NCI-H82 treated with DMSO at 0.1 percent for 48 hours (cell line): ENCODE measurements at regions not wholly inside any gene's neighbourhood (a gene's known extent, or its start where the extent isn't known, plus 50 kb on each side); places are given as distances from the start of the nearest gene placed in this dataset.

Experiments
- DNase-seq: peaks from one replicate; lab custom pipeline; 2025; ENCODE audit not compliant: unreplicated experiment; lab: John Stamatoyannopoulos, UW

DNA sequence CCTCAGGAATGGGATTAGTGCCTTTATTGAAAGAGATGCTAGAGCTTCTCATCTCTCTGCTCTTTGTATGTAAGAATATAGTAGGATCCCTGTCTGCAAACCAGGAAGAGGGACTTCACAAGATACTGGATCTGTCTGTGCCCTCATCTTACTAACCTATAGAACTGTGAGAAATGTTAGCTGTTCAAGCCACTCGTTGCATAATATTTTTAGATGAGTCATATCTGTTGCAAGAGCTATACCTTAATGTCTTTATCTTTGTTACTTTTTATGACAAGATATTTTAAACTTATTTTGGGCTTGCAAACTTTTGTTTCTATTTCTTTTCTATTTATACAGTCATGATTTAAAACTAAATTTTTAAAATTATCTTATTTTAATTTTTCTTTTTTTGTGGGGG lies 1296.8 kb upstream of the CDH6 start:
- no peak for DNase-seq

DNA sequence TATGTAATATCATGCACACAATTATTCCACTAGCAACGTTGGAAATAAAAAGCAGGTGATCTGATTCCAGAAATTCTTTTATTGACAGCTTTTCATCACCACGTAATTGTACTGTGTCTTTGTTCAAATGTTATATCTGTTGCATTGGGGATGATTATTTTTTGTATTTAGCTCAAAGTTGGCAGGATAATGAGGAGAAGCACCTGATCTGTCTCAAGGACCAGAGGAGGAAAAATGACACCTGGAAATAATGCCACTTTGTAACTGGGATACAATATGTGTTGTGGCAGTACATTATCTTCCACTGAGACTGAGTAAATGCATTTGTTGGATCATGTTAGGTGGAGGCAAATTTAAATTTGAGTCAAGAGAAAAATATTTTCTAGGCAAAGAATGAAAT lies 1298.8 kb upstream of the CDH6 start:
- no peak for DNase-seq

DNA sequence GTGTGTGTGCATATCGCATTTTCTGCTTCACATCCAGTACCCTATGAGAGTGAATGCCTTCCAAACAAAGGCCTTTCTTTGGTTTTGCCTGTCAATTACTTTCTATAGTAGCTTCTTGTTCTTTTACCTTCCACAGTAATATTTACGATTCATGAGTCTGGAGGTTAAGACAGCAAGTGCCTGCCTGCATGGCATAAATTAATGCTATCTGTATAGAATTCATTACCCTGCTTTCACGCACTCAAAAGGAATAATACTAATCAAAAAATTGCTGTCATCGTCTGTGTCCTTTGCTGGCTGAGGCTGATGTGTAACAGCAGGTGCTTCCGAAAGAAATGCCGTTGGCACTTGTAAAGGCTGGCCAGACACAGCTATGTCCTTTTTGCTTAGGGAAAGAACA lies 1304.4 kb upstream of the CDH6 start:
- no peak for DNase-seq

DNA sequence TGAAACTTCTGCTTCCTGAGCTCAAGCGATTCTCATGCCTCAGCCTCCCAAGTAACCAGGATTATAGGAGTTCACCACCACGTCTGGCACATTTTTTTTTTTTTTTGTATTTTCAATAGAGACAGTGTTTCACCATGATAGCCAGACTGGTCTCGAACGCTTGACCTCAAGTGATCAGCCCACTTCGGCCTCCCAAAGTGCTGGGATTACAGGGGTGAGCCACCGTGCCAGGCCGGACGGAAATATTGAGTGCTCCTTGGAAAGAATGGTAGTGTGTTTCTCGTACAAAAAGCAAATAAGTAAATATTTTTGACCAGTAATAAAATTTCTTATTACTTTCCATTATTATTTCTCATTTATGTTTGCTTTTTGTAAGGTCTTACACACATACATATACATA lies 1307.9 kb upstream of the CDH6 start:
- no peak for DNase-seq

DNA sequence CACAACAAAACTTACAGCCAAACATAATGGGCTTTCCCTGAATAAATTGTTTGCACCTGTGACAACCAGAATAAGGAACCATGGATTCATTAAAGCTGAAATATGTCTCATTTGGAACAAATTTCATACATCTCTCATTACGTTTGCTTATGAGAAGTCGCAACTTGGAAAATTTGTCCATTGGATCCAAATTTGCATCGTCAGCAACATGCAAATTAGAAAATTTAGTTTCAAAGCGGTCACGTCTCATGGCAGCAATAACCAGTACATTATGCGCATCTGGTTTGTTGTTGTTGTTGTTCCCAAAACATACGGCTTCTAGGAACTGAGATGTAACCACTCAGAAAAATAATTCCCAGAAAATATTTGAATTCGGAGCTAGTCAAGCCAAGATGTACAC lies 1311.5 kb upstream of the CDH6 start:
- DNase-seq: no peak

DNA sequence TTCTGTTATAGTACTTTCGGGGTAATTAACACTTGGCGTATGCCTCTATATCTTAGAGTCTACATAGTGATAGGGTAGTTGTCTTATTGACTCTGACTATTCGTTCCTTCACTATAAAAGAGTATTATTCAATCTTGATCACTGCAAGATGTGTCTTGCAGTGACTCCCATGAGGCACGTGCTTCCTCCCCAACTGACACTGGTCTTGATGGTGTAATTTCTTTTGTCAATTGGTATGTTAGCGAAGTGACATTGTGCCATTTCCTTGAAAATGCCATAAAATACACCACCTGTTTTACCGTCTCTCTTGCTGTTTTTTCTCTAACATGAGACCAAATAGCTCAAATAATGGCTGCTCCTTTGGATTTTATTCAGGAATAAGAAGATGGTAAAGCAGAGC lies 1314.1 kb upstream of the CDH6 start:
- no peak for DNase-seq

DNA sequence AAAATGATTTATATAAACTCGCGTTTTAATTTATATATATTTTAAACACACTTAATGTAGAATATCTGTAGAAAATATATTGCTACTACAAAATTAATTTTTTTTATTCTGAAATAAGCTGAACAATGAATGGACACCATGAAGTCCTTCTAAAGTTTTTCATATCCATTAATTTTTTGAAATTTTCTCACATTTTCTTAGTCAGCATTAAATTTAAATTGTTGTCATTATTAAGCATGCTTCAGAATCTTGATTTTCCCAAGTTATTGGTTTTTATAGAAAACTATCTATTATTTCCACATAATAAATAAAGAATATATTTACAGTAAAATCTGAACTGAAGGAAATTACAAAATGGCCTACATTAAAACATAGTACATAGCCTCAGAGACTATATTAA lies 1314.9 kb upstream of the CDH6 start:
- no peak for DNase-seq

DNA sequence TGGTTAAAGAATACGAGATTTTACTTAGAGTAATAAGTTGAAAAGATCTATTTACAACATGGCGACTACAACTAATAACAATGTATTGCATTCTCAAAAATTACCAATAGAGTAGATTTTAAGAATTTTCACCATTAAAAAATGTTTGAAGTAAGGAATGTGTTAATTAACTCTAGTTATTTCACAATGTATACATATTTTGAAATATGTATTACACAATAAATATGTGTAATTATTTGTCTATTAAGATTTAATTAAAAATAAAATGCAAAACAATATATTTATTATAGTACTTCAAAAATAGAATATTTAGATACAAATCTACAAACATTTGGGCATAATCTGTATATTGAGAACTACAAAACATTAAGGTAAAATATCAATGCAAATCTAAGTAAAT lies 1326.3 kb upstream of the CDH6 start:
- DNase-seq: no peak

DNA sequence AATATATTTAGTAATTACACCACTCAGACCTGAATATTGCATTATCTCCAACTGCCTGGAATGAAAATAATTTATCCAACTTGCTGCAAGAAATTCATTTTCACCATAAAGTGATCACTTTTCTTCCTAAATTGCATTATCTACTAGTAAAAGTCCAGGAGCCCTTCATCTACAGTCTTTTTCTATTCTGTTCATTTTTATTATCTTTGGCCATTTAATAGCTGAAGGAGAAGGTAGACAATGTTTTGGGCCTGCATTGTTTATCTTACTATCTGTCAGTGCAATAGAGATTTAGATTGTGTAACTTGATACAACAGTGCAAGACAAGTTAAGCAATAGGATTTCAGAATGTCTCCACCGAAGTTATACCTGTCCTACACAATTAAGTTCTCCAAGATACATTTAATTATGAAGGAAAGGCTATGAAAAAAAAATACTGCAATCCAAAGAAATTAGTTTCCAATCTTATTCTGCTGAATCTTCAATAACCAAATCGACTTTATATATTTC lies 1339.7 kb upstream of the CDH6 start:
- DNase-seq: no peak

DNA sequence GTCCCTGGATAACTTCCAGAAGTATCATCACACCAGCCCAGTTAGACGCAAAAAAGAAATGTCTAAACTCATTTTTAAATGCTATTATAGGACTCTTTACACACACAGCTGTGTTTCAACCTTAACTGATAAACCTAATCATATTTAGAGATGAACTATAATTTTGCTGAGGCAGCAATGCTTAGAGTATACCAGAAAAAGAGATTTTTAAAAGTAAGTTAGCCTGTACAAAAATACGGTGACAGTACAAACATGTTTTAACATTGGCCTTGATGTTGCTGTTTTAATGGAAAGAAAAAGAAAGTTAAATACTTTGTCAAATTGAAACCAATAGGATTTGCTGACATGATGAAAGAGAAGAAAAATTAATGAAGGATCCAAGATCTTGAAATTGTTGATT lies 1341.2 kb upstream of the CDH6 start:
- DNase-seq: no peak

DNA sequence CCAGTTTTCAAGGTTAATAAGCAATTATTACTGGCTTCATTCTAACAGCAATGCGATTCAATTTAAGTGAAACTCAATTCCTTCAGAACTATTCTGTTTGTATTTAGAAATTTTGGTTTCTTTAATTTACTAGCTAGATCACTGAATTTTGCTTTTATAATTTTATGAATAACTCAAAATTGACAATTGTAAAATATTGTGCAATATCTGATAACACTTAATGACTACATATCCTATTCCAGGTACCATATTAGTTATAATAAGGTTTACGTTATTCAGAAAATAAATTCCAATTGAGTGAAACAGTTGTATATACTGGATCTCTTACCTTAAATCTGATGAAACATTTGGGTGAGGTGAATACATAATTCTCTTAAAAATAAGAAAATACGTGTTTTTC lies 1348.3 kb upstream of the CDH6 start:
- no peak for DNase-seq

DNA sequence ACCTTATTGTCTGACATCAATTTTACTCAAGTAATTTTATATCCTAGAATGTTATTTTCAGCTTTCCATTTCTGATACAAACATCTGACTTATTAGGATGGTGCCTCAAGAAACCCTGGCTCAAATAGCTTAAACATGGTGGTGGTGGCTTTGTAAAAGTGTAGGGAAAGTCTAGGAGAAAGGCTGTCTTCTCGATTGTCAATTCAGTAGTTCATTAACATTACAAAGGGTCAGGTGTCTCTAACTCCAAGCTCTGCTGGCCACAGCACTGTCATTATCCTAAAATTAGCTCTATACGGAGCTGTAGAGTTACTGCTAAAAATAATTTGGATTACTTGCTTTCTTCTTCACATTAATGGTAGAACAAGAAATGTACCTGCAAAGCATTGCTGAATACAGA lies 1360.1 kb upstream of the CDH6 start:
- DNase-seq: no peak

DNA sequence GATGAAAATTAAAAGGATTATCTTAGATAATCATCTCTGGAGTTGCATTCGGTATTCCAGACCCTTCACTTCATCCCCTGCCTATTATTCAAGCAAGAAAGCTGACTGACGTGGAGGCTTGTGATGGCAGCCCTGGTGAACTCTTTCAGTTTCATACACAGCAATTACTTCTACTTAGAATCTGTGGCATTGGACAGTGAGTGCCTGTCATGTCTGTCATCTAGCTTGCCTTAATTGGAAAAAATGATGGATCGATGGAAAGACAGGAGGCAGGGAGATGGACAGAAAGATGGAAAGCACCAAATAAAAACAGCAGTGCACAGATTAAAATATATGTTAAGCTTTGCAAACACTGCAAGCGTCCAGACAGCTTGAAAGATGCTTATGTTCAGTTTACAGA lies 1371.0 kb upstream of the CDH6 start:
- no peak for DNase-seq

DNA sequence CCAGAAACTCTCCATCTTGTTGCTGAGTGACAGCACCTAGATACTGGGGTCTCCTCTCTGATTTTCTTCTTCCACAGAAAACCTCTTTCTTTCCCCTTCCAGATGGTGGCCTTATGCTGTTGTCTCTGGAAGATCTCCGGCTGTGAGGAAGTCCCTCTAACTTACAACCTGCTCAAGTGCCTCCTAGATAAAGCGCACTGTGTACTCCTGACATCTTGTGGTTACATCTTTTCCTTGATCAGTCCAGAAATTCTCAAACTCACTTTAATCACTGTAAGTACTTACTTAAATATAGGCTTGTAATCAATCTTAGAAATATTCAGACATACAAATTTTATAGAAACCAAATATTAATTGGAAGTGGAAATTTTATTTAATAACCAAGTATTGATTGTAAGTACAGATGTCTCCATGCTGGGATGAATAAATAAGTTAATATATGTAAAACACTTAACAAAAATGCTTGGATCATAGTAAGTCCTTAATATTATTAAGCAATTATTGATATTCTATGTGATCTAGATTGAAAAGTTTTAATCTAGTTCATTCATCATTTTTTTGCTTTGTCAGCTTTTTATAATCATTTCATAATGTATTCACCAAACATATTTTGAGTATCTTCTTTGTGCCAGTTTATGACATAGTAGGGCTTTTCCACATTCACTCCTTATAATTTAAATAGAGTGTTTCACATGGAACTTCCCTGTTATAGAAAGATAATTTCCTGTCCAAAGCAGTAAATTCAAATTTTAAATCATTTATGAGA lies 1381.4 kb upstream of the CDH6 start:
- no peak for DNase-seq

DNA sequence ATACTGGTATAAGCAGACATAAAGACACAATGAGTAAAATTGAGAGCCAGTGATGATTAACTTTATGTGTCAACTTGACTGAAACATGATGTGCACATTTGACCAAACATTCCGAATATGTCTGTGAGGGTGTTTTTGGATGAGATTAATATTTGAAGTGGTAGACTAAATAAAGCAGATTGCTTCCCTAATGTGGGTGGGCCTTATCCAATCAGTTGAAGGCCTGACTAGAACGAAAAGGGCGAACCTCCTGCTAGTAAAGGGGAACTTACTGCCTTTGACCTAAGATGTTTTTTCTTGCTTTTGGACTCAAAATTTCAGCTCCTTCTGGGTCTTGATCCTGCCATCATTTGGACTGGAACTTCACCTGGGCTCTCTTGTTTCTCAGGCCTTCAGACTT lies 1387.7 kb upstream of the CDH6 start:
- DNase-seq: no peak

DNA sequence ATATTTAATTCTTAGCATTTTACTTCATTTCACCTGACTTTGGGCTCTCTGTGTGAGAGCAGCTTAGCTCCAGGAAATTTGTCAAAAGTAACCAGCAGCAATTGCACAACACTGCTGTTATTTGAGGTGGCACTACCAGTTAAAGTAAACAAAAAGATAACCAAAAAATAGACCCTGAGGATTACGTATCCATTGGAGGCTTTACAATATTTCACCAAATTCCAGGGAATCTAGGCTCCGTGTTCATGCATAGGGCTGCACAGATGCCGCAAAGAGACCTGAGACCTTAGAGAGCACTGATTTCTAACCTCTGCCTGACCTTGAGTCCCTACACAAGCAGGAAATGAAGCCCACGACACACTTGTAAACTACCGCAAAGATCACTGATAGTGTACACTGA lies 1392.7 kb upstream of the CDH6 start:
- DNase-seq: no peak

DNA sequence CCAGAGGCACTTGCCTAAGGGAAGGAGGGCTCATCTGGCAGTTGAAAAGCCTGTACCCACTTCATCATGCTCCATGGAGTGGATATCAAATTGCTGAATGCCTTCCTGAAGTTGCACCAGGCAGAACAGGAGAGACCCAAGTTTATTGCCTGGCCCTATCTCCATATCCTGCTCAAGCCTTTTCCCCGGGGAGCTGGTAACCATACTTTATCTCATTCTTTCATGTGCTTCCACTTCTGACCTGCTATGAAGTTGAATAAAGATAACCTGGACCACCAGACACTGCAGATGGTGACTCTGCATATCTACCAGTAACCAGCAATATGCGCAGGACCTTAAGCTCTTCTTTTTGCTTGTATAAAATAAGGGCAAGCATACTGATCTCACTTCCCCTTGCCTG lies 1397.5 kb upstream of the CDH6 start:
- DNase-seq: no peak

DNA sequence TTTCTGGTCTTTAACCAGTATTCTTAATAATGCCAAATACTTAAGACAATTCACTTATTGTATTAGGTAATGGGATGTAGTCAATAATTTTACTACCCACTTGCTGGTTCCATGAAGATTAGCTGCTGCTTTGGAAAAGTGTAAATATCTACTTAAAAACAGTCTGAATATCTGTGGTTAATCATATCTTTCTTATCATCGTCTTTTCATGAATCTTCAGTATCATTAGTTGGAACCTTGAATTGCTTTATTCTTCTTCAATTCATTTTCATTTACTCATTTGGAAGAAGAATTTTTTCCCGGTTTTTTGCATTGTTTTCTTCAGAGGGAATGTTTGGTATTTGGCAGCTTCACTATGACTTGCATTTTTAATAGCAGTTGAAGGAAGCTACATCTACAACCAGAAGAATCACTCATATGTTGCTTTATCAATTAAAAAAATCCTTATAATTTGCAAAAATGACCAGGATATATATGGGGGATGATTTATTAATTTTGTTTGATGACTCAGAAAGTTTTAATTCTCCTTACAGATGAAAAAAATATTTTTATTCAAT lies 1398.3 kb upstream of the CDH6 start:
- DNase-seq: no peak

DNA sequence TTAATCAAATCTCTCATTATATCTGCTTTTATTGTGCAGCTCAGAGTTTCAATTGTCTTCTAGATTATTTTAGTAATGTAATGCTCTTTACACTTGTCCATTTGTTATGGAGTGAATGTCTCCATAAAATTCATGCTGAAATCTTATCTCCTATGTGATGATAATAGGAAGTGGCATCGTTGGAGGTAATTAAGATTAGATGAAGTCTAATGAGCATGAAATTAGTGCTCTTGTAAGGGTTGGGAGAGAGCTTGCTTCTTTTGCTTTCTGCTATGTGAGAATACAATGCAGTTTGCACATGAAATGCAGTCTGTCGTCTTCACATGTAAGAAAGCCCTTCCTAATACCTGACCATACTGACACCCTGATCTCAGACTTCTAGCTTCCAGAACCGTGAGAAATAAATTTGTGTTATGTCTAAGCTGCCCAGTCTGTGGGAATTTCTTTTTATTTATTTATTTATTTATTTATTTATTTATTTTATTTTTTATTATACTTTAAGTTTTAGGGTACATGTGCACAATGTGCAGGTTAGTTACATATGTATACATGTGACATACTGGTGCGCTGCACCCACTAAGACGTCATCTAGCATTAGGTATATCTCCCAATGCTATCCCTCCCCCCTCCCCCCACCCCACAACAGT lies 1399.2 kb upstream of the CDH6 start:
- DNase-seq: no peak

DNA sequence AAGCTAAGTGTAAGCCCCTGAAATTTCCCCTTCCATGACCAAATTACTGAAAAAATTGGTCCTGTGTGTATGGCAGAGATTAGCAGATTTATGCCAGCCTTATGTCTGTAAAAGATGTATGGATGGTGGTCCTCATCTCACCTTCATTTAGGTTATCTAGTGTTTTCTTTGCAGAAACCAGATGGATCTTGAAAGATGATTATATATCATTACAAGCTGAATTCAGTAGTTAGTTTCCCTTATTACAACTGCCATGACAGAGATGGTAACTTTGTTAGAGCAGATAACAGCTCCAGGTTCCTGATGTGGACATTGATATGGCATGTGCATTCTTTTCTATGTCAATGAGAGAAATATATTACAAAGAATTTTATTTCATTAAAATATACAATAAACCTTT lies 1403.2 kb upstream of the CDH6 start:
- no peak for DNase-seq

DNA sequence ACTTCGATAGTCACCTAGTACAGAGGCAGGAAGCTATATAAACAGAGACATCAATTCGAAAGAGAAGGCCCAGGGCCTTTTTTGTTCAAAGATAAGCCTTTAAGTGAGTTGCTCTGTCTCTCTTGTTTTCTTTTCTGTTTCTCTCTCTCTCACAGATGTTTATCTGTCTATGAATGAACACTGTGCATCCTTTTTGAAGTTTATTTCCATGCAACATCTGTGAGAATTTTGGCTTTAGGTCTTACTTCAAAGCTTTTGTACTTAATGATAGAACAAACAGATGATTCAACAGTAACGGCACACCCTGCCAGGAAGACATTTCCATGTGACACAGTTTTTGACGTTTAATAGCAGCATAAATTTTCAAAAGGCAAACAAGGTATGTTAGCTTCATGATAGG lies 1413.1 kb upstream of the CDH6 start:
- DNase-seq: no peak

DNA sequence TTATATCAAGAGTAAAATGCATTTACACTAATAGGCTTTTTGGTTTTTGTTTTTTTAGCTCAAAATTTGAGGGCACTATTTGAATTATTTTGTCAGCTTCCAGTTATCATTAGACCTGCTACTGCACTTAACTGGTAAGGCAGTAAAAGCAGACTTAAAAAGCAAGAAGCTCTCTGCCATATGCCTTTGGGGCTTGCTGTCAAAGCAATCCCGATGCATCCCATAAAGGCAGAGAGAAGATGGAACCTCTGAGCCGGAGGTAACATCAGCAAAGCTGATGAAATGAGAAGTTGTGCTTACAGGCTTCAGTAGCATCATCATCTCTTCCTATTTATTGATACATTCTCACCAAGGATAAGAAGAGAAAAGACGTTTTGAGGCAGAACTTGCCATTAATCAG lies 1414.3 kb upstream of the CDH6 start:
- DNase-seq: no peak

DNA sequence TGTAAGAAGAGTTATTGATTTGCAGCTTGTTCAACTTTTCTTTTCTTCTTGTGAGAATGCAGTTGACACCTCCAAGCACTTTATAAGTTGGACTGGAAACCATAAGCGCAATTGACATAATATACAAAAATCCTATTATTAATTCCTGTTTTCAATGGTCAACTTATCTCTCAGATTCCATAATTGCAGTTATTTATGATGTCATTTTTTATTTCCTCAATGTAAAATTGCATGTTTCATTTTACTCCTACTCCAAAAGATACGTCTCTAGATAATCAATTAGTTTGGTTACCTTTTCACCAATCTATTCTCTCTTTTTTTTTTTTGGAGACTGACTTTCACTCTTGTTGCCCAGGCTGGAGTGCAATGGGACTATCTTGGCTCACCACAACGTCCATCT lies 1416.1 kb upstream of the CDH6 start:
- no peak for DNase-seq
